ENCODE measurements at regions not wholly inside any gene's neighbourhood (a gene's known extent, or its start where the extent isn't known, plus 50 kb on each side); places are given as distances from the start of the nearest gene placed in this dataset.
"Not testable (repeated sequence)": the region's sequence is repeated elsewhere in the genome, so short reads cannot be mapped to it uniquely, and the experiment has no call there.

DNA sequence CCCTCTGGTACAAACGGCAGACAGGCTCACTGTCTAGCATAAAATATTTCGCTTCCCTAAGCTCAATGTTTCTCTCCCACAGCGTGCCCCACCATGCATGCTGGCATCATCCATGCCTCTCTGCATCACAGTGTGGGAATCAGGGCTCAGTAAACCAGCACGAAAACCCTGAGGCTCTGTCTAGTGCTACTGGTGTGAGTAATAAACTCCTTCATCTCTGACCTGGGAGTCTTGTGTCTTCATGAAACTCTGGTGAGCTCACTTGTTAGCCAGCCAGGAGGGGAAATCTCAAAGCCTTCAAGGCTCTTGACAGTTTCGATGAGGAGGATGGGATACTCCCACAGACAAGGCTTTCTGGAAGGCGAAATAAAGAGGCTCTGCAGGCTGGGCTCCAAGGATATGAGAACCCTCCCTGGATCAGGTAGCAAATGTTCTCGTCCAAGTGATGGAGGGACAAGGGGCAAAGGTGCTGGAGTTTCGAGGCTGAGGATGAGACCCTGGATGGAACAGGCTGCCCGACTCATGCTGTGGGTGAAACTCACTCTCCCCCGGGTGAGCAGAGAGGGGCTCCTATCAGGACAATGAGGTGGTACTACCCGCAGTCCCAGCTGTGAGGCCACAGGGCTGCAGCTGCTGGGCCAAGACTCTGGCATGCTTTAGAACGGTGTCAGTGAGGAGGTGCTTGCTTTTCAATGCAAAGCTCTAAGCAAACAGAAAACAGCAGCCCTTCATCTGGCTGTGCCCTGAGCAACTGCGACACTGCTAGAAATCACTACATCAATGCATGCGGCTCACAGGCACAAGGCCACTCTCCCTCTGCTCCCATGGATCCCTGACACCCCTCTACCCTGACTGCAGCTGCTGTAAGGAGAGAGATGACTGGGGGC is 69.3 kb downstream of the SHANK2 start:
- no peak for DNase-seq (ENCODE audit: low read depth in 2 of 2)

DNA sequence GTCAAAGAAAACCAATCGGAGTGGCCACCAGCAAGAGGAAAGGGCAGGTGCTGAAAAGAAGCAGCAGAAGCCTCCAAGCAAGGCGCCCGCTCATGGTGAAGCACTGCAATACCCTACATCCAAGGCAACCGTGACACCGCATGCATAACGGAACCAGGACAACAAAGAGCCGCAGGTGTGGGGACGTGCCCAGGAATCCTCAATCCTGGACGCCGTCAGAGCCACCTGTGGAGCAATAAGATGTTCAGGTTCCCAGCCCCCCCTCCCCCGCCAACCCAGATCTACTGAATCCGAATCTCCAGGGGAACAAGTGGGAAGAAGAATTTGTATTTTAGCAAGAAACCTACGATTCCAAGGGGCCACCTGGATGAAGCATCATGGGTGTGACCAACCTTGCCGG is 70.8 kb downstream of the SHANK2 start:
- no peak for DNase-seq (ENCODE audit: low read depth in 2 of 2)

DNA sequence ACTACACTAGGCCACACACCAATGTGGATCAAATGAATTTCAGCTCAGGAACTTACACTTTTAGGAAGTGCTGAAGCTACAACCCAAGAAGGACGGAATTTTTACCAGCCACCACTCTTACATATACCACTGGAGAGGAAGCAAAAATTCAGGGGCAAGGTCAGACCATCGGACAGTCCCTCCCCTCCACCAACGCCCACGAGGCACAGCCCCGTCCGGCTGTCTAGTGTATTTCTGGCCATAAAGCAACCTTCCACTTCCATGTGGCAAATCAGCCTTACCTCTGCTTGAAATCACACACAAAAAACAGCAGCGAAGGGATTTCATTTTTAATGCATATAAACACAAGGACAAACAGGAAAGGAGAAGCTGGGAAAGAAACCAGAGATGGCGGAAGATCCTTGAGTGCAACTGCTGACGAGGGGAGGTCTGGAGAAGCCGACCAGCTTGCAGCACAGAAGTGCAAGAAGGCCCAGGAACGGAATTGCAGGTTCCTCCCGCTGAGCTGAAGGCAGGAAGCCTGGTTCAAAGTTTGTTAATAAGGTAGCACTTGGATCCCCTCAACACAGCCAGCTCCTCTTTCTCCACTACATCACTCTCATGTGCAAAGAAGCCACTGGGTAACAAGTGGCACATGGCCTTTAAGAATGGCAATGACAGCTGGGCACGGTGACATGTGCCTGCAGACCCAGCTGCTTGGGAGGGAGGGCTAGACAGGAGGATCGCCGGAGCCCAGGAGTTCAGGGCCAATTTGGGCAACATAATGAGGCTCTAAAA is 71.5 kb downstream of the SHANK2 start:
- DNase-seq (ENCODE audit: low read depth in 2 of 2): no peak

DNA sequence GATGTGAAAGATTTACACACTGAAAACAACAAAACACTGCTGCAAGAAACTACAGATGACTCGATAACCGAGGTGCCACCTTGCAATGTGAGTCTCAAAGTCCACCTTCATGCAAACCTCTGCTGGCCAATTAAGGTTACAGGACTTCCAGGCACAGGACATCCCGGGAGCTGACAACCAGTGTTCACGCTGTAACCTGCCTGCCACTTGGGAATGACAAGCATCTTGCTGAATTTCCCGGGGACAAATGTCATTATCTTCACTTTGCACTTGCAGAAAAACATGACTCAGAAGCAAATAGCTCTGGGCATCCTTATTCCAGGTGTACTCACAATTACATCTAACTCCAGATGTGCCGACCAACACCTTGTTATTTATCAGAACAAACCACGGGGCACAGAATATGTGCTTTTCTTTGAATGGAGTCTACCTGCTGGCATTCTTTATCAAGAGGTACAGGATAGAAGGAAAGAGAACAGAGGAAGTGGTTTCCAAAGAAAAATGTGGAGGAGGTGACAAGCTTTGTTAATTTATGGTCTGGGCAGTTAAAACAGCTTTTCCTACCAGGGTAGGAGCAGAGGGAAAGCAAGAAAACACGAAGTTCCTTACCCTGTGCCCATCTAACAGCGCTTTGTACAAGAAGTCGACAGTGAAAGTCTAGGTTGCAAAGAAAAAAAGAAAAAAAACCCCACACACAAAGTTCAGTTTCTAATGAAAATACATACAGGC is 72.3 kb downstream of the SHANK2 start:
- no peak for DNase-seq (ENCODE audit: low read depth in 2 of 2)

DNA sequence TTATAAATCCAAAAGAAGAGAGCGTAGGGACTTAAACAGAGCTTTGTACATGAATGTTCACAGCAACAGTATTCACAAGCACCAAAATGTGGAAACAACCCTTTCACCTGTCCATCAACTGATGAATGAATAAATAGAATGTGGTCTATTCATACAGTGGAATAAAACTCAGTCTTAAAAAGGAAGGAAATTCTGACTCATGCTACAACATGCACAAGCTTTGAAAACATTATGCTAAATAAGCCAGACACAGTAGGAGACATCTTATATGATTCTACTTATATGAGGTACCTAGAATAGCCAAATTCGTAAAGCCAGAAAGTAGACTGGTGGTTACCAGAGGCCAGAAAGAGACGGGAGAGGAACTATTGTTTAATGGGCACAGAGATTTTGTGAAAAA is 74.3 kb downstream of the SHANK2 start:
- DNase-seq (ENCODE audit: low read depth in 2 of 2): no peak

DNA sequence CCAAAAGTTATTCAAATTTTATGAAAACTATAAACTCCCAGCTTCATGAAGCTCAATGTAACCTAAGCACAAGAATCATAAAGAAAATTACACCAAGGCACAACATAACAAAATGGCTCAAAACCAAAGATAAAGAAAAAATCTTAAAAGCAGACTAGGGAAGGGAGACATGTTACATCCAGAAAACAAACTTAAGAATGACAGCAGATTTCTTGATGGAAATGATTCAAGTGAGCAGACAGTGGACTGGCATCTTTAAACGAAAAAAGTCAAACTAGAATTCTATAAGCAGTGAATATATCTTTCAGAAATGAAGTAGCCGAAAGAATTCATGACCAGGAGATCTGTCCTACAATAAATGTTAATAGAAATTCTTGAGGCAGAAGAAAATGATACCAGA is 75.6 kb downstream of the SHANK2 start:
- no peak for DNase-seq (ENCODE audit: low read depth in 2 of 2)

DNA sequence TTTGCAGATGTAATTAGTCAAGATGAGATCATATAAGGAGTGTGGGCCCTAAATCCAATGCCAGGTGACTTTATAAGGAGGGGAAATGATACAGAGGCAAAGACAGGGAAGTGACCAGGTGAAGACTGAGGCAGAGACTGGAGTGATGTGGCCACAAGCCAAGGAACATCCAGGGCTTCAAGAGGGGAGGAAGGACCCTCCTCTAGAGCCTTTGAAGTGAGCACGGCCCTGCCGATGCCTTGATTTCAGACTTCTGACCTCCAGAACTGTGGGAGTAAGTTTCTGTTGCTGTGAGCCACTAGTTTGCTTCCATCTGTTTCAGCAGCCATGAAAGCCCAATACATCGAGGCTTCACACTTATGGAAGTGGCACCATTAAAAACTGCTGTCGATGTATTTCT is 78.7 kb downstream of the SHANK2 start:
- DNase-seq (ENCODE audit: low read depth in 2 of 2): no peak

DNA sequence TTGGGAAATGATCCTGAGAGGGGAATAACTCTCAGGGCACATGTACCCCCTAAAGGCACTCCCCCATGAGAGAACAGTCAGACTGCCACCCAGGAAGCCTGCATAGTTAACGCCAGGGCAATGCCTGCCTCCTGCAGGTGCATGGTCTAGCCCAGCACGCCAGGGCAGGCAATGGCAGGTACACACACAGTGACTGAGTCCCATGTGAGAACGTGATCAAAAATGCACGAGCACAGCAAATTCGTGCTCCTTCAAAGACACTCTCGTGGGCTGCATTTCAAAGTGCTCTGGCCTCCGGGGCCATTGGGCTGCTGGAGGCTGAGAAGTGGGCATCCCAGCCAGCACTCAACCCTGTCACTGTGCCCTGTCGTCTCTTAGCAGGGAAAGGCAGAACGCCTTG is 79.7 kb downstream of the SHANK2 start:
- DNase-seq (ENCODE audit: low read depth in 2 of 2): no peak

DNA sequence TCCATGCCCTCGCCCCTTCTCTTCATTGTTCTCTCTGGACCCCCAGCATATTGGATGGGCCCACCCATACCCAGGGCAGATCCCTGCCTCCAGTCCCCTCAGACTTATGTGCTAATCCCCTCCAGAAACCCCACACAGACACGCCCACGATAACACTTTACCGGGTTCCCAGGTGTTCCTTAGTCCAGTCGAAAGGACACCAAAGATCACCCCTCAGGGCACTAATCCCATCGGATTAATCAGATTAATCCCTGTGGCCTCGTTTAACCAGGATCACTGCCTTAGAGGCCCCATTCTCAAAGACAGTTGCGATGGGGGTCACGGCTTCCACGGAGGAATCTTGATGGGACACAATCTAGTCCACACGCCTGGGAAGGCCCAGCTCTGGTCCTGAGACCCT is 80.8 kb downstream of the SHANK2 start:
- no peak for DNase-seq (ENCODE audit: low read depth in 2 of 2)

DNA sequence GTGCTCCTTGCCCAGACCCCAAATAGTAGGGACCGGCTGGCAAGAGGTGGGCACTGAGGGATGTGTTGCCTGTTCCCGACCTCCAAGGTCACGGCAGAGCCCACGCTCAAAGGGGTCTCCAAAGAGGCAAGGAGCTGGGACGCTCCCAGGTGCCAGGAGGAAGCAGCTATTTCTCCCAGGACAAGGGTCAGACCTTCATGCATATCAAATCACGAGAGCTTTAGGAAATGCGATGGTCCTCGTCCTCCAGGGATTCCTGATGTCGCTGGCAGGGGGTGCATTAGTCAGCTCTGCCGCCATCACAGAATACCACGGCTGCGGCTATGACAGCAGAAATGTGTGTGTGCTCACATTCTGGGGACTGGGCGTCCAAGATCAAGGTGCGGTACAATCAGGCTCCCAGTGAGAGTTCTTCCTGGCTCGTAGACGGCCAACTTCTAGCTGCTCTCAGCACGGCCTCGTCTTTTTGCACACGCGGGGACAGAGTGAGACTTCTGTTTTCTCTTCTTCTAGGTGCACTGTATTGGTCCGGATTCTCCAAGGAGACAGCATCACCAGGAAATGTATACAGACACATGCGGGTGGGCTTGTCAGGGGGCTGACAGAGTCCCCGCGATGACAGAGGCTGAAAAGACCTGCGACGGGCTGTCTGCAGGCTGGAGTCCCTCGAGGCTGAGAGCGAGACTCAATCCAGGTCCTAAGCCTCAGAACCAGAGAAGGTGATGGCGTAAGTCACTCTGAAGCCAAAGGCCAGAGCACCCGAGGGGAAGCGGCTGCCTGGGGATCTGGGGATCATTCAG is 81.6 kb downstream of the SHANK2 start:
- DNase-seq (ENCODE audit: low read depth in 2 of 2): no peak

DNA sequence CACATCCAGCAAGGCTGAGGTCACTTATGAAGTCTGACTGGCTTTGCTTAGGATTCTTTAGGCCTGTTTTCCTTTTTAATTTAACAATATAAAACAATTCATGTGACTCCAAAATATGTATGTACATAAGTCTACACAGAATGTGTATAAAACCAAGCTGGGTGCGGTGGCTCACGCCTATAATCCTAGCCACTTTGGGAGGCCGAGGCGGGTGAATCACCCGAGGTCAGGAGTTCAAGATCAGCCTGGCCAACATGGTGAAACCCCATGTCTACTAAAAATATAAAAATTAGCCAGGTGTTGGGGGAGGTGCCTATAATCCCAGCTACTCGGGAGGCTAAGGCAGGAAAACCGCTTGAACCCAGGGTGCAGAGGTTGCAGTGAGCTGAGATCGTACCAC is 83.1 kb downstream of the SHANK2 start:
- no peak for DNase-seq (ENCODE audit: low read depth in 2 of 2)

DNA sequence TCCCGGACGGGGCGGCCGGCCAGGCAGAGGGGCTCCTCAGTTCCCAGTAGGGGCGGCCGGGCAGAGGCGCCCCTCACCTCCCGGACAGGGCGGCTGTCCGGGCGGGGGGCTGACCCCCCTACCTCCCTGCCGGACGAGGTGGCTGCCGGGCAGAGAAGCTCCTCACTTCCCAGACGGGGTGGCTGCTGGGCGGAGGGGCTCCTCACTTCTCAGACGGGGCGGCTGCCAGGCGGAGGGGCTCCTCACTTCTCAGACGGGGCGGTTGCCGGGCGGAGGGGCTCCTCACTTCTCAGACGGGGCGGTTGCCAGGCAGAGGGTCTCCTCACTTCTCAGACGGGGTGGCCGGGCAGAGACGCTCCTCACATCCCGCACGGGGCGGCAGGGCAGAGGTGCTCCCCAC is 84.6 kb downstream of the SHANK2 start:
- DNase-seq (ENCODE audit: low read depth in 2 of 2): not testable (repeated sequence)

DNA sequence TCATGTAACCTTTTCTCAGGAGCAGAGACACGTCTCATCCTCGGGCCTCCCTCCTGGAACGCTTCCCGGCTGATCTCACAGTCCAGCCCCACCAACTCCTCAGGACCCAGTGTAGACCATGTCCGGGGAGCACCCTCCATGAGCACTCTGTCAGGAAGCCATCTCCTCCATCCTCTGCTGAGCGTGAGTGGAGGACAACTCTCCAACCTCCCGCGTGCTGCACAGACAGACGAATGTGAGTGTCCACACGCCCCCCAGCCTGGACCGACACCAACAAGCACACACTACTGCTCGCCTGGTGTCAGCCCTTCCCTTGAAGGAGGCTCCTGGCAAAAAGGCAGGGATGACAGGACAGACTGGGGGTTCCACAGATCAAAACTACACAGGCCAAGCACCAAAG is 86.6 kb downstream of the SHANK2 start:
- no peak for DNase-seq (ENCODE audit: low read depth in 2 of 2)

DNA sequence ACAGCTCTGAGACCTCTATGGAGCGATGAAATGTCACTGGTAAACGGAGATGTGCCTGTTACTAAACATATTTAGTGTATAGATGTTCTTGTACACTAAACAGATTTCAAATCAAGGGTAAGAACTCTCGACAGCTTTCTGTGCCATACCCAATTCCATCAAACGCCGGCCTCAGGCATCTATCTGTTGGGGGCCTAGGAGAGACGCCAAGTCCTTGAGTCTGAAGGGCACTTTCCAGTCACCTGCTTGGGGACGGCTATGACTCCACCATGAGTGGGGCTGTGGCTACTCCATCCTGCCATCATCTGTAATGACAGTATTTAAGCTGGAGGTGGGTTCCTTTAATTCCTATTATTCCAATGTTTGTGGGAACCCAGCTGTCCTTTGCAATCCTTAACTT is 87.8 kb downstream of the SHANK2 start:
- DNase-seq (ENCODE audit: low read depth in 2 of 2): no peak

DNA sequence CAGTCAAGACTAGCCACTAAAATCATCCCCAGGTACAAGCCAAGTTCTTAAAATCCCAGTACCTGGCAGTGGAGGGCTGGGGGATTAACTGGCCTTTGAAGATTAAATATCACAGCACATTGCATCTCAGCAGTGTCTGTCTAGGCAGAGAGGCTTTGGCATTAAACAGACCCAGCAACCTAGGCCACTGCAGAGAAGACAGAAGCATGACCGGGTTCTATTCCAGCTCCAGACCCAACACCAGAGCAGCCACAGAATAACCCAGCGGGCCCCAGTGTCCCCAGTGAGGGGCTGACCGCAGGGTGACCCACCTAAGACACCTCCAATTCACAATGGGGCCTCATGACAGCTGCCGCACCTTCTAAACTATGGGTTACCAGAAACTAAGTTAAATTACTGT is 88.2 kb downstream of the SHANK2 start:
- DNase-seq (ENCODE audit: low read depth in 2 of 2): no peak

DNA sequence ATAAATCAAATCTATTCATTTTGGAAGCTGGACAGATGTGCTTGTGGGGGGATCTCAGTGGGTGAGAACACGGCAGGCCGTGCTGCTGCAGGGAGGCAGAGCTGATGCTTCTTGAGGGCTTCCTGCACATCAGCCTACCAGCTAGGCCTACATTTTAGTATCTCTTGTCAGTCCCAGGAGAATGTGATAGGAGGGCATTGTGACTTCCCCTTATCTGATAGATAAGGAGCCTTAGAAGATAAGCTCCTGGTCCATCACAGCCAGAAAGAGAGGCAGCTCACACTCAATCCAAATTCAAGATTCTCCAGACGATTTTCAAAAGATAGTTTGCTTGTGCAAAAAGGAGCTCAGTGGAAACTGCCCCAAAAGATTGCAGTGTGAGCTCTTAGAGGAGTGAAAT is 89.0 kb downstream of the SHANK2 start:
- DNase-seq (ENCODE audit: low read depth in 2 of 2): no peak

DNA sequence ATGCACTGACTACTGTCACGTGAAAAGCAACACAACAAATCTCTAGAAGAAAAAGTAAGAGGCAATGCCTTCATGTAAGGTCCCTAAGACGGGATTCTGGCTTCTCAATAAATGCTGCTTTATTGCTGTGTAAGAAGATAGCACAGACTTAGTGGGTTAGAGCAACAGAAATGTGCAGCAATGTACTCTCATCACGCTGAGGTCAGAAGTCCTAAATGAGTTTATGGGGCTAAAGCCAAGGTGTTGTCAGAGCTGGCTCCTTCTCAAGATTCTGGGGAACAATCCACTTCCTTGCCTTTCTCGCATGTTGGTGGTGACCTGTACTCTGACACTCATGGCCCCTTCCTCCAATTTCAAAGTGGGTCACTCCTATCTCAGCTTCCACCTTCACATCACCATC is 93.4 kb downstream of the SHANK2 start:
- DNase-seq (ENCODE audit: low read depth in 2 of 2): no peak

DNA sequence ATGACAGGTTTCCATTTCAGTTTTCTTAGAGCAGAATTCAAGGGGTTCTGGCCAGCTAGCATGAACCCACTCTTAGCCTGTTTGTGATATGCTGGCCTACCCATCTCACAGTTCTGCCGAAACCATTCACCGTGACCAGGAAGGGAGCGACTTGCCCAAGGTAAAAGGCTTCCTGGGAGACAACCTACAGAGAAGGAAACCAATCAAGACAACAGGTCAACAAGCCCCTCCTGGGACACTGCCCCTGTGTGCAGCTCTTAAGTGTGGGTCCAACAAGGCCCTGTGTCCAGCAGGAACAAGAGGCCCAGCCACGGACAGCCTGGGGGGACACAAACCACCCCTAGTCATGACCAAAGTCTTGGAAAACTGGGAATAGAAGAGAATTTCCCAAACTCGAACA is 94.7 kb downstream of the SHANK2 start:
- not testable (repeated sequence) for DNase-seq (ENCODE audit: low read depth in 2 of 2)

DNA sequence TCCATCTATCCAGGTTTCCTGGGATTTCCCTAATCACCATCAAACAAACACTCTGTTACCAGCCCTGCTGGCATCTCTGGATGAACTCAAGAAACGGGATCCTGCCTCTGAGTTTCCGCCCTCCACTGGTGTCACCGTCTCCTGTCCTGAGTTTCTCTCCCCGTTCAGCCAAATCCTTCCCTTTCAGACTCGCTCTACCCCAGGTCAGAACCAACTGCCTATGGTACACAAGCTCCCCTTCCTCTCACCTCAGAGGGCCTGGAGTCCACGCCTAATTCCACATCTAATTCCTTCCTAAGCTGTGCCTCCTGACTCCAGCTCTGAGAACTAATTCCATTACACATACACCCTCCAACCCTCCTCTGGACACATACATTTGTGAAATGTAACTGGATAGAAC is 96.1 kb downstream of the SHANK2 start:
- no peak for DNase-seq (ENCODE audit: low read depth in 2 of 2)

DNA sequence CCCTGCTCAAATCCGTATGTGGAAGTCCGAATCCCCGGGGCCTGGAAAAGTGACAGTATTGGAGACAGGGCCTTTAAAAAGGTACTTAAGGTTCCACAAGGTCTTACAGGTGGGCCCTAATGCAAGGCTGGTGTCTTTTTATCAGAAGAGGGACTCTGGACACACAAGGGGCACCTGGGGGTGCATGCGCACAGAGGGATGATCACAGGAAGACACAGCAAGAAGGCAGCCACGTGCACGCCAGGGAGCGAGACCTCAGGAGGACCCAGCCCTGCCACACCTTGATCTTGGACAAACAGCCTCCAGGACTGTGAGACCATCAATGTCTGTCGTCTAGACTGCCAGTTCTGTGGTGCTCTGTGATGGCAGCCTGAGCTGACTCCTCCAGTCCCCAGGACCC is 96.5 kb downstream of the SHANK2 start:
- DNase-seq (ENCODE audit: low read depth in 2 of 2): no peak

DNA sequence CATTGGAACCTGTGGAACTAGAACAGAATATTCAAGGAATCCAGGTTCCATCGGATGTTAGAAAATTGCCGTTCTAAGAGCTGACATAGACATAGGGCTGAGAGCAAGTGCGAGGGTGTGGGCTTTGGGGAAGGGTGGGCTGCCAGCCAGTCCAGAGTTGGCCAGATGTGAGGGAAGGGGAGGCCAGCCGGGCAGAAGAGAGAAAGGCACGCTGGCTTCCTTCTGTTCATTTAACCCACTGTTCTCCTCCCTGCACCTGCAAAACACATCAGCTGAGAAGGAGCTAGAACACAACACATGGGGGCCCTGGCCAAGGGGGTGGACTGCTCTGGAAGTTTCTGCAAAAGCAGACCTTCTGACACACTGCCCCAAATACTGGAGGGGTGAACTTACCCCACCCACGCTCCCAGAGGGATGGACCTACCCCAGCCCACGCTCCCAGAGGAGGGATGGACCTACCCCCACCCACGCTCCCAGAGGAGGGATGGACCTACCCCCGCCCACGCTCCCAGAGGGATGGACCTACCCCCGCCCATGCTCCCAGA is 98.0 kb downstream of the SHANK2 start:
- no peak for DNase-seq (ENCODE audit: low read depth in 2 of 2)

All from stimulated activated CD8-positive, alpha-beta memory T cell treated with anti-CD3 and anti-CD28 coated beads, Interleukin-2, amount 100 ng/mL, for 48 hours (primary cell).